MCF 10A (cell line): ENCODE measurements at regions not wholly inside any gene's neighbourhood (a gene's known extent, or its start where the extent isn't known, plus 50 kb on each side); places are given as distances from the start of the nearest gene placed in this dataset.

Experiments used
- BruUV-seq: library from RNA; stranded (reverse); fragments of 400-500 nt; replicated peaks from 2 replicates; lab custom pipeline; 2021; lab: Mats Ljungman, UMichigan
- CTCF ChIA-PET: fragments of 300-600 bp; sonication (Branson Sonifier 250); formaldehyde crosslinking; extraction: SDS; loops from one replicate; lab custom pipeline; 2021; ENCODE audit warnings: antibody characterized with exemption, inconsistent platforms; lab: Yijun Ruan, JAX
- POLR2A ChIA-PET: fragments of 300-600, 350-650 bp; sonication (Branson Sonifier 250); formaldehyde crosslinking; extraction: SDS; loops from one replicate; lab custom pipeline; 2020; ENCODE audit warnings: antibody characterized with exemption, inconsistent platforms; lab: Yijun Ruan, JAX
- DNase-seq: peaks from one replicate; pipeline ENCODE4 v3.0.0-alpha.2; 2018; ENCODE audit not compliant: unreplicated experiment
- H3K27ac Mint-ChIP-seq: one replicate; pipeline ENCODE4 v1.8.0; 2022; ENCODE audit warnings: mild to moderate bottlenecking, low read depth, mixed read lengths; ENCODE audit not compliant: unreplicated experiment
- H3K27me3 Mint-ChIP-seq: one replicate; pipeline ENCODE4 v1.8.0; 2022; ENCODE audit warnings: mixed read lengths; ENCODE audit not compliant: insufficient read depth, unreplicated experiment
- H3K36me3 Mint-ChIP-seq: one replicate; pipeline ENCODE4 v1.8.0; 2022; ENCODE audit warnings: mild to moderate bottlenecking, moderate library complexity, mixed read lengths; ENCODE audit not compliant: insufficient read depth, unreplicated experiment
- H3K4me1 Mint-ChIP-seq: one replicate; pipeline ENCODE4 v1.8.0; 2022; ENCODE audit warnings: mixed read lengths; ENCODE audit not compliant: insufficient read depth, unreplicated experiment
- H3K4me3 Mint-ChIP-seq: one replicate; pipeline ENCODE4 v1.8.0; 2022; ENCODE audit warnings: mild to moderate bottlenecking, moderate library complexity, mixed read lengths; ENCODE audit not compliant: unreplicated experiment
- H3K9me3 Mint-ChIP-seq: one replicate; pipeline ENCODE4 v1.8.0; 2022; ENCODE audit warnings: mixed read lengths; ENCODE audit not compliant: unreplicated experiment
- CTCF ChIP-seq: fragments of 200-600 bp; IDR thresholded peaks from one replicate; pipeline ENCODE4 v1.8.0; 2022; ENCODE audit warnings: antibody characterized with exemption, mild to moderate bottlenecking; ENCODE audit not compliant: unreplicated experiment
- intact Hi-C: fragments of 100-400 bp; cut with micrococcal nuclease; formaldehyde crosslinking; loops from 2 replicates; pipeline ENCODE4 v1.14.1; 2022

- Mint-ChIP-seq H3K4me3 (no peak overlapping the region), H3K9me3 (no peaks in the 10 kb centered on the region), H3K27ac (no peak overlapping the region), H3K27me3 (peaks cover 11% of the 10 kb centered on the region), H3K36me3 (no peaks in the 10 kb centered on the region), H3K4me1 (peaks cover 9% of the 10 kb centered on the region)
- DNase-seq: no peak
- ChIA-PET CTCF (interaction anchor here (0.6 kb wide), 1 partner anchor 115 kb away, joined by 3 read pairs; no protein-coding TSS in a partner anchor), POLR2A (interaction anchor here (0.6 kb wide), 2 partner anchors 9 to 17 kb away, joined by 3 read pairs; no protein-coding TSS in a partner anchor)
- intact Hi-C loops: no loop called here
- no TSS peak for BruUV-seq
- no peak for TF ChIP-seq CTCF
These were observed 86.4 kb upstream of the SLC7A1 start for GRCh38 chr13:29681864-29682263.

- intact Hi-C loops: loop anchor here (5.0 kb wide), 1 partner anchor 82 kb away; the partner anchor contains the start of gene SLC7A1
- Mint-ChIP-seq H3K9me3 (no peaks in the 10 kb centered on the region), H3K27ac (no peak overlapping the region), H3K36me3 (no peaks in the 10 kb centered on the region), H3K4me1 (peaks cover 15% of the 10 kb centered on the region), H3K4me3 (no peak overlapping the region), H3K27me3 (peaks cover 11% of the 10 kb centered on the region)
- DNase-seq: no peak
- TF ChIP-seq CTCF: no peak
- POLR2A ChIA-PET: interaction anchor here (1.1 kb wide), 1 partner anchor 14 kb away, joined by 3 read pairs; no protein-coding TSS in a partner anchor
- CTCF ChIA-PET: no interaction called here
- no TSS peak for BruUV-seq
These were observed 84.0 kb upstream of the SLC7A1 start for GRCh38 chr13:29679396-29680053.

- Mint-ChIP-seq H3K4me1 (peaks cover 15% of the 10 kb centered on the region), H3K9me3 (no peaks in the 10 kb centered on the region), H3K36me3 (no peaks in the 10 kb centered on the region), H3K27me3 (peaks cover 11% of the 10 kb centered on the region), H3K4me3 (no peak overlapping the region), H3K27ac (peak overlapping the region; percentile 31)
- POLR2A ChIA-PET: interaction anchor here (1.0 to 1.4 kb wide), 7 partner anchors 8 to 450 kb away, joined by 3 to 6 read pairs (median 3); no protein-coding TSS in a partner anchor
- TF ChIP-seq CTCF: no peak
- BruUV-seq: no TSS peak
- intact Hi-C loops: loop anchor here (5.0 kb wide), 1 partner anchor 80 kb away; the partner anchor contains the start of gene SLC7A1
- CTCF ChIA-PET: interaction anchor here (0.5 to 2.2 kb wide), 5 partner anchors 10 to 574 kb away, joined by 3 to 6 read pairs (median 5); no protein-coding TSS in a partner anchor
- DNase-seq: no peak
These were observed 82.1 kb upstream of the SLC7A1 start for GRCh38 chr13:29677627-29678026.

- peak overlapping the region; percentile 64 for H3K4me3 Mint-ChIP-seq
- intact Hi-C loops: loop anchor here (5.0 kb wide), 1 partner anchor 80 kb away; the partner anchor contains the start of gene SLC7A1
- H3K9me3 Mint-ChIP-seq: no peaks in the 10 kb centered on the region
- POLR2A ChIA-PET: interaction anchor here (0.6 to 2.0 kb wide), 18 partner anchors 9 to 450 kb away, joined by 3 to 10 read pairs (median 4); partner anchors contain the start of gene SLC7A1
- no peak for TF ChIP-seq CTCF
- CTCF ChIA-PET: interaction anchor here (0.5 to 2.2 kb wide), 12 partner anchors 11 to 574 kb away, joined by 3 to 8 read pairs (median 3); no protein-coding TSS in a partner anchor
- H3K27me3 Mint-ChIP-seq: peaks cover 9% of the 10 kb centered on the region
- H3K36me3 Mint-ChIP-seq: no peaks in the 10 kb centered on the region
- peak; percentile 55 for DNase-seq
- TSS peak; percentile 56 for BruUV-seq
- peaks cover 15% of the 10 kb centered on the region for H3K4me1 Mint-ChIP-seq
- H3K27ac Mint-ChIP-seq: peak overlapping the region; percentile 31
These were observed 81.5 kb upstream of the SLC7A1 start for GRCh38 chr13:29676941-29677452.
